Endothelial cell of umbilical vein (primary cell): ENCODE measurements at regions not wholly inside any gene's neighbourhood (a gene's known extent, or its start where the extent isn't known, plus 50 kb on each side); places are given as distances from the start of the nearest gene placed in this dataset.

Experiments
- EZH2 ChIP-seq: IDR thresholded peaks from 2 replicates; pipeline ENCODE4 v1.6.1; 2012; ENCODE audit warnings: borderline replicate concordance, low read depth, mild to moderate bottlenecking, moderate library complexity, low read length, inconsistent platforms; ENCODE audit not compliant: severe bottlenecking
- MYC ChIP-seq: IDR thresholded peaks from one replicate; pipeline ENCODE4 v1.6.1; 2011; ENCODE audit warnings: mild to moderate bottlenecking, low read depth, low read length
- POLR2A ChIP-seq: IDR thresholded peaks from 2 replicates; pipeline ENCODE4 v1.6.1; 2012; ENCODE audit warnings: low read depth, mild to moderate bottlenecking, control low read depth, low read length
- TF ChIP-seq, protein P1 (sequence below), 2 donors: IDR thresholded peaks; 1 replicate in 1 of 2; 2 replicates in 1 of 2; pipeline ENCODE4 v1.5.1; 2011; ENCODE audit warnings: low read length in 2 of 2, mild to moderate bottlenecking in 2 of 2, moderate library complexity in 2 of 2, control low read depth in 1 of 2, inconsistent platforms in 1 of 2, low read depth in 1 of 2; ENCODE audit not compliant: insufficient read depth in 1 of 2; ENCODE audit errors: extremely low read depth in 1 of 2

DNA sequence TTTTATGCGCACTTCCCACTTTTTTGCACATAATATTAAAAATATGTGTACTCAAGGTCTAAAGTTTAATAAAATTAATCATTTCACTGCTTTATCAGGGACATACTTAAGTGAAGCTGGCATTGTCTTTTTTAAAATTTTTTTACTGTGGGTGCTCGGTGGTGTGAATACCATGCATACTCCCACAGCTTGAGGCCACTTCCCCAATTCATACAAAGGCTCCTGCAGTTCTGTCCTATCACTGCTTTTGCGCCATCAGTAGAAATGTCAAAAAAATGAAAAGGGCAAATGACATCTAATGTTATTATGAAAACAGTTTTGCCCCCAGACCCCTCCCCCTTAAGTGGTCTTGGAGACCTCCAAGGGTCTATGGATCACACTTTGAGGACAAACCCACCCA lies 464.1 kb upstream of the ARID1B start:
- TF ChIP-seq MYC (no peak), EZH2 (no peak), POLR2A (no peak)
- TF ChIP-seq, protein P1, sequence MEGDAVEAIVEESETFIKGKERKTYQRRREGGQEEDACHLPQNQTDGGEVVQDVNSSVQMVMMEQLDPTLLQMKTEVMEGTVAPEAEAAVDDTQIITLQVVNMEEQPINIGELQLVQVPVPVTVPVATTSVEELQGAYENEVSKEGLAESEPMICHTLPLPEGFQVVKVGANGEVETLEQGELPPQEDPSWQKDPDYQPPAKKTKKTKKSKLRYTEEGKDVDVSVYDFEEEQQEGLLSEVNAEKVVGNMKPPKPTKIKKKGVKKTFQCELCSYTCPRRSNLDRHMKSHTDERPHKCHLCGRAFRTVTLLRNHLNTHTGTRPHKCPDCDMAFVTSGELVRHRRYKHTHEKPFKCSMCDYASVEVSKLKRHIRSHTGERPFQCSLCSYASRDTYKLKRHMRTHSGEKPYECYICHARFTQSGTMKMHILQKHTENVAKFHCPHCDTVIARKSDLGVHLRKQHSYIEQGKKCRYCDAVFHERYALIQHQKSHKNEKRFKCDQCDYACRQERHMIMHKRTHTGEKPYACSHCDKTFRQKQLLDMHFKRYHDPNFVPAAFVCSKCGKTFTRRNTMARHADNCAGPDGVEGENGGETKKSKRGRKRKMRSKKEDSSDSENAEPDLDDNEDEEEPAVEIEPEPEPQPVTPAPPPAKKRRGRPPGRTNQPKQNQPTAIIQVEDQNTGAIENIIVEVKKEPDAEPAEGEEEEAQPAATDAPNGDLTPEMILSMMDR (IDR thresholded peaks at IDR 0.05; ENCODE audit: extremely low read depth in 1 of 2, insufficient read depth in 1 of 2, low read depth in 1 of 2, low read length in 2 of 2): no peak
